ENCODE measurements at regions not wholly inside any gene's neighbourhood (a gene's known extent, or its start where the extent isn't known, plus 50 kb on each side); places are given as distances from the start of the nearest gene placed in this dataset.

GRCh38 chr7:25665903-25666670, 437.8 kb upstream of the NPVF start:
- TF ChIP-seq CTCF (IDR thresholded peaks at IDR 0.05 in 4 of 5, conservative IDR thresholded peaks at IDR 0.05 in 1 of 5) (no peak), POLR2A (IDR thresholded peaks at IDR 0.05) (no peak)

Measured in gastrocnemius medialis (tissue), 4 donors.